ENCODE measurements at regions not wholly inside any gene's neighbourhood (a gene's known extent, or its start where the extent isn't known, plus 50 kb on each side); places are given as distances from the start of the nearest gene placed in this dataset.

DNA sequence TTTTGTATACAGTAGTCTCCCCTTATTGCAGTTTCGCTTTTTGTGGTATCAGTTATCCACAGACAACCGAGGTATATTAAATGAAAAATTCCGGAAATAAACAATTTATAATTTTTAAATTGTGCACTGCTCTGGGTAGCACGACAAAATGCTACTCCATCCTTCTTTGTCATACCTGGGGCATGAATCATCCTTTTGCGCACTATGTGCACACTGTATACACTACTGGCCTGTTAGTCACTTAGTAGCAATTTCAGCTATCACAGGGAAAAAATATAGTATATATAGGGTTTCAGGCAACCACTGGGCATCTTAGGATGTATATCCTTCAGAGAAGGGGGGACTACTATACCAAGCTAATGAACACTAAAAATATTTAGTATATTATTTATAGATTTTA lies 198.8 kb upstream of the FAT4 start:
- H3K27me3 ChIP-seq, result no peaks in the 10 kb centered on the region
- TF ChIP-seq, protein P1, sequence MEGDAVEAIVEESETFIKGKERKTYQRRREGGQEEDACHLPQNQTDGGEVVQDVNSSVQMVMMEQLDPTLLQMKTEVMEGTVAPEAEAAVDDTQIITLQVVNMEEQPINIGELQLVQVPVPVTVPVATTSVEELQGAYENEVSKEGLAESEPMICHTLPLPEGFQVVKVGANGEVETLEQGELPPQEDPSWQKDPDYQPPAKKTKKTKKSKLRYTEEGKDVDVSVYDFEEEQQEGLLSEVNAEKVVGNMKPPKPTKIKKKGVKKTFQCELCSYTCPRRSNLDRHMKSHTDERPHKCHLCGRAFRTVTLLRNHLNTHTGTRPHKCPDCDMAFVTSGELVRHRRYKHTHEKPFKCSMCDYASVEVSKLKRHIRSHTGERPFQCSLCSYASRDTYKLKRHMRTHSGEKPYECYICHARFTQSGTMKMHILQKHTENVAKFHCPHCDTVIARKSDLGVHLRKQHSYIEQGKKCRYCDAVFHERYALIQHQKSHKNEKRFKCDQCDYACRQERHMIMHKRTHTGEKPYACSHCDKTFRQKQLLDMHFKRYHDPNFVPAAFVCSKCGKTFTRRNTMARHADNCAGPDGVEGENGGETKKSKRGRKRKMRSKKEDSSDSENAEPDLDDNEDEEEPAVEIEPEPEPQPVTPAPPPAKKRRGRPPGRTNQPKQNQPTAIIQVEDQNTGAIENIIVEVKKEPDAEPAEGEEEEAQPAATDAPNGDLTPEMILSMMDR (IDR thresholded peaks at IDR 0.05), result no peak
- TF ChIP-seq EP300 (IDR thresholded peaks at IDR 0.05; ENCODE audit: low read depth) (no peak), POLR2A (IDR thresholded peaks at IDR 0.05) (no peak), POLR2AphosphoS5 (IDR thresholded peaks at IDR 0.05) (no peak)
- H3K27ac ChIP-seq, result no peak overlapping the region
- intact Hi-C loops (cut with DNase I; ENCODE audit: low total_unique reads), result no loop called here
- H3K36me3 ChIP-seq, result no peaks in the 10 kb centered on the region
- no peak for DNase-seq
- no peaks in the 10 kb centered on the region for H3K9me3 ChIP-seq
- H3K4me3 ChIP-seq, result no peak overlapping the region
- H3K4me1 ChIP-seq, result no peaks in the 10 kb centered on the region
- WGBS, 2 donors (ENCODE audit: low coverage in 1 of 2), result 68 to 80% methylated on average over 5 of the region's 5 CpGs
- in situ Hi-C loops (cut with MboI; ENCODE audit: low pct_ligation_motif_present in 1 of 4, low pct_unique_long_range_greater_than_20kb in 1 of 4, low sequenced_read_pairs in 3 of 4), result no loop called here

DNA sequence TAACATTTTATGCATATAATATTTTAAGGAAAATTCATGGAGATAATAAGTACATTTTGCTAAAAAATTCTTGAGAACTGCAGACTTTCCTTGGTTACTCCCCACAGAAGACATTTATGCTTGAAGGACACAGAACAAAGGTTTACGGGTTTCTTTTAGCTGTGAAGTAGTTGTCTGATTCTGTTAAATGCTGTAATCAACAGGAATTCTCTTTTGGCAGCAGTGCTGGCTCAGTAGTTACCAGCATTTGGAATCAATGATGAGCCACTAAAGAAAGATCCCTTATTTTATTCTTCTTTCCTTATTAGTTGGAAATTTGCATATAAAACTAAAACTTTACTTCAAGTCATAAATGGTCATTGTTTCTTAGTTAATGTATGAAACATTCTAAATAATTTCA lies 199.3 kb upstream of the FAT4 start:
- intact Hi-C loops (cut with DNase I; ENCODE audit: low total_unique reads) (no loop called here), in situ Hi-C loops (cut with MboI; ENCODE audit: low pct_ligation_motif_present in 1 of 4, low pct_unique_long_range_greater_than_20kb in 1 of 4, low sequenced_read_pairs in 3 of 4) (no loop called here)
- H3K9me3 ChIP-seq, result no peaks in the 10 kb centered on the region
- no peaks in the 10 kb centered on the region for H3K36me3 ChIP-seq
- H3K4me3 ChIP-seq, result no peak overlapping the region
- 24 to 45% methylated on average over 1 of the region's 1 CpG for WGBS, 2 donors (ENCODE audit: low coverage in 1 of 2)
- no peak for DNase-seq
- H3K27me3 ChIP-seq, result no peaks in the 10 kb centered on the region
- H3K27ac ChIP-seq, result no peak overlapping the region
- H3K4me1 ChIP-seq, result no peaks in the 10 kb centered on the region
- no peak for TF ChIP-seq POLR2AphosphoS5 (IDR thresholded peaks at IDR 0.05)
- TF ChIP-seq EP300 (IDR thresholded peaks at IDR 0.05; ENCODE audit: low read depth), result no peak
- TF ChIP-seq, protein P1 (IDR thresholded peaks at IDR 0.05), result no peak
- TF ChIP-seq POLR2A (IDR thresholded peaks at IDR 0.05), result no peak

DNA sequence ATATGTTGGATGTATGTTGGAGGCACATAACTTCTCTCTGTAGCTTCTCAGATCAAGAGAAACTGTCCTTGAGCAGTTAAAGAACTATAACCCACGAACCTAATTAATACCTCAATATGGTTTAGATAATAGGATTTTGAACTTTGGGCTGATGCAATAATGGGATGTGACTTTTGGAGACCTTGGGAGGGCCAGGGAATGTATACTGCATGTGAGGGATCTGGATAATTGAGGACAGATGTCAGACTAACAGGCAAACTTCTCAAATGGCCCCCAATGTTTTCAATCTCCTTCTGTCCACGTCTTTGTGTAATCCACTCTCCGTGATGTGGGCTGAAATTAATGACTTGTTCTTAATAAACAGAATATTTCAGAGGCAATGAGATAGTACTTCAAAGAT lies 202.2 kb upstream of the FAT4 start:
- no peaks in the 10 kb centered on the region for H3K27me3 ChIP-seq
- H3K9me3 ChIP-seq, result no peaks in the 10 kb centered on the region
- in situ Hi-C loops (cut with MboI; ENCODE audit: low pct_ligation_motif_present in 1 of 4, low pct_unique_long_range_greater_than_20kb in 1 of 4, low sequenced_read_pairs in 3 of 4) (no loop called here), intact Hi-C loops (cut with DNase I; ENCODE audit: low total_unique reads) (no loop called here)
- no peaks in the 10 kb centered on the region for H3K36me3 ChIP-seq
- DNase-seq, result no peak
- H3K4me3 ChIP-seq, result no peak overlapping the region
- H3K27ac ChIP-seq, result no peak overlapping the region
- 75 to 78% methylated on average over 2 to 3 of the region's 3 CpGs for WGBS, 2 donors (ENCODE audit: low coverage in 1 of 2)
- no peaks in the 10 kb centered on the region for H3K4me1 ChIP-seq
- TF ChIP-seq POLR2A (IDR thresholded peaks at IDR 0.05), result no peak
- no peak for TF ChIP-seq POLR2AphosphoS5 (IDR thresholded peaks at IDR 0.05)
- no peak for TF ChIP-seq EP300 (IDR thresholded peaks at IDR 0.05; ENCODE audit: low read depth)
- TF ChIP-seq, protein P1 (IDR thresholded peaks at IDR 0.05), result no peak

- WGBS, 2 donors (ENCODE audit: low coverage in 1 of 2), result 63 to 71% methylated on average over 3 of the region's 3 CpGs
- Histone ChIP-seq H3K4me3 (no peak overlapping the region), H3K27ac (no peak overlapping the region), H3K4me1 (no peaks in the 10 kb centered on the region), H3K36me3 (no peaks in the 10 kb centered on the region), H3K9me3 (no peaks in the 10 kb centered on the region), H3K27me3 (no peaks in the 10 kb centered on the region)
- in situ Hi-C loops (cut with MboI; ENCODE audit: low pct_ligation_motif_present in 1 of 4, low pct_unique_long_range_greater_than_20kb in 1 of 4, low sequenced_read_pairs in 3 of 4), result no loop called here
- no peak for DNase-seq
- TF ChIP-seq EP300 (IDR thresholded peaks at IDR 0.05; ENCODE audit: low read depth) (no peak), POLR2A (IDR thresholded peaks at IDR 0.05) (no peak), POLR2AphosphoS5 (IDR thresholded peaks at IDR 0.05) (no peak)
- TF ChIP-seq, protein P1 (IDR thresholded peaks at IDR 0.05), result no peak
- intact Hi-C loops (cut with DNase I; ENCODE audit: low total_unique reads), result no loop called here
Measured at GRCh38 chr4:125111323-125111722, 203.4 kb upstream of the FAT4 start.

Data from transverse colon (tissue), 4 donors.